H1 (cell line): ENCODE measurements at regions not wholly inside any gene's neighbourhood (a gene's known extent, or its start where the extent isn't known, plus 50 kb on each side); places are given as distances from the start of the nearest gene placed in this dataset.

Source experiments
- EZH2 ChIP-seq: fragments of 200-600 bp; sonication (generic); IDR thresholded peaks from 2 replicates; pipeline ENCODE4 v1.7.1; 2012; ENCODE audit warnings: low read depth, mild to moderate bottlenecking, moderate library complexity, low read length, inconsistent platforms; ENCODE audit not compliant: severe bottlenecking
- PHF8 ChIP-seq: fragments of 200-600 bp; sonication (generic); conservative IDR thresholded peaks from 2 replicates; pipeline ENCODE4 v1.7.1; 2012; ENCODE audit warnings: low read depth, mild to moderate bottlenecking, inconsistent platforms, low read length, moderate library complexity
- TF ChIP-seq, protein P1 (sequence below): fragments of 300-600 bp; sonication (generic); IDR thresholded peaks from 2 replicates; pipeline ENCODE4 v1.7.1; 2012; ENCODE audit warnings: low read length, moderate library complexity, mild to moderate bottlenecking, inconsistent platforms; ENCODE audit not compliant: insufficient replicate concordance
- TF ChIP-seq, protein P2 (sequence below), 3 experiments: IDR thresholded peaks; 1 replicate in 2 of 3; 2 replicates in 1 of 3; pipeline versions ENCODE4 v1.5.1 to v1.6.1; 2011; ENCODE audit warnings: low read length in 3 of 3, mild to moderate bottlenecking in 3 of 3, inconsistent platforms in 2 of 3, low read depth in 1 of 3, moderate library complexity in 1 of 3; ENCODE audit not compliant: insufficient read depth in 1 of 3; ENCODE audit errors: control extremely low read depth in 1 of 3

DNA sequence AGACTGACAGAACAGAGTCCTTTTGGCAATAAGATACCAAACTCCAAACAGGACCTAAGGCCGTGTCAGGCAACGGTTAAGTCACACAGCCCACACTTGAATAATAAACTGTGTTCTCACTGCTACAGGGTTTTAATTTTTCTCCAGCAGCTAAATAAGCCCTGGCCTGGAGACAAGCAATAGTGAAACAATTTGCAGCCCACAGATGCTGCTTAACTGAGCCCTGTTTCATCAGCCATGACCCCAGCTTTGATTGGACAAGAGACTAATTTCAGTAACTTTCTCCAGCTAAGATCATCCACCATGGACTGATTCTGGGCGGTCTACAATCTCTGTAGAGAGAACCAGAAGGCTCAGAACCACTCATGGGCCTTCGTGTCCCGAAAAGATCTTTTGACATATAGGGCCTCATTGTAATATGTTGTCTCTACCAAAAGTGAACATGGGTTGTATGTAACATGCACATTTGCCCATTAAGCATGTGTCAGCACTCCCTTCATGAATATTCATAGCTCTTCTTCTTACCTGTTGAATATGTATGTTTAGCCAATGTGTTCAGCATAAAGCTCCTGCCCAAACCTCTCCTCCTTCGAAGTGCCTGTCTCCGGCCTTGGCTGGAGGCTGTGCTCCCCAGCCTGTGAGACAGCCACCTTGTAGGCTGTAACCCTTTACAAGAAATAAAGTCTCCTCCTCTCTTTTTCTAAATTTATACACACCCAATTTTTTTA is 223.1 kb upstream of the AKR1E2 start (continued):
- TF ChIP-seq, protein P1, sequence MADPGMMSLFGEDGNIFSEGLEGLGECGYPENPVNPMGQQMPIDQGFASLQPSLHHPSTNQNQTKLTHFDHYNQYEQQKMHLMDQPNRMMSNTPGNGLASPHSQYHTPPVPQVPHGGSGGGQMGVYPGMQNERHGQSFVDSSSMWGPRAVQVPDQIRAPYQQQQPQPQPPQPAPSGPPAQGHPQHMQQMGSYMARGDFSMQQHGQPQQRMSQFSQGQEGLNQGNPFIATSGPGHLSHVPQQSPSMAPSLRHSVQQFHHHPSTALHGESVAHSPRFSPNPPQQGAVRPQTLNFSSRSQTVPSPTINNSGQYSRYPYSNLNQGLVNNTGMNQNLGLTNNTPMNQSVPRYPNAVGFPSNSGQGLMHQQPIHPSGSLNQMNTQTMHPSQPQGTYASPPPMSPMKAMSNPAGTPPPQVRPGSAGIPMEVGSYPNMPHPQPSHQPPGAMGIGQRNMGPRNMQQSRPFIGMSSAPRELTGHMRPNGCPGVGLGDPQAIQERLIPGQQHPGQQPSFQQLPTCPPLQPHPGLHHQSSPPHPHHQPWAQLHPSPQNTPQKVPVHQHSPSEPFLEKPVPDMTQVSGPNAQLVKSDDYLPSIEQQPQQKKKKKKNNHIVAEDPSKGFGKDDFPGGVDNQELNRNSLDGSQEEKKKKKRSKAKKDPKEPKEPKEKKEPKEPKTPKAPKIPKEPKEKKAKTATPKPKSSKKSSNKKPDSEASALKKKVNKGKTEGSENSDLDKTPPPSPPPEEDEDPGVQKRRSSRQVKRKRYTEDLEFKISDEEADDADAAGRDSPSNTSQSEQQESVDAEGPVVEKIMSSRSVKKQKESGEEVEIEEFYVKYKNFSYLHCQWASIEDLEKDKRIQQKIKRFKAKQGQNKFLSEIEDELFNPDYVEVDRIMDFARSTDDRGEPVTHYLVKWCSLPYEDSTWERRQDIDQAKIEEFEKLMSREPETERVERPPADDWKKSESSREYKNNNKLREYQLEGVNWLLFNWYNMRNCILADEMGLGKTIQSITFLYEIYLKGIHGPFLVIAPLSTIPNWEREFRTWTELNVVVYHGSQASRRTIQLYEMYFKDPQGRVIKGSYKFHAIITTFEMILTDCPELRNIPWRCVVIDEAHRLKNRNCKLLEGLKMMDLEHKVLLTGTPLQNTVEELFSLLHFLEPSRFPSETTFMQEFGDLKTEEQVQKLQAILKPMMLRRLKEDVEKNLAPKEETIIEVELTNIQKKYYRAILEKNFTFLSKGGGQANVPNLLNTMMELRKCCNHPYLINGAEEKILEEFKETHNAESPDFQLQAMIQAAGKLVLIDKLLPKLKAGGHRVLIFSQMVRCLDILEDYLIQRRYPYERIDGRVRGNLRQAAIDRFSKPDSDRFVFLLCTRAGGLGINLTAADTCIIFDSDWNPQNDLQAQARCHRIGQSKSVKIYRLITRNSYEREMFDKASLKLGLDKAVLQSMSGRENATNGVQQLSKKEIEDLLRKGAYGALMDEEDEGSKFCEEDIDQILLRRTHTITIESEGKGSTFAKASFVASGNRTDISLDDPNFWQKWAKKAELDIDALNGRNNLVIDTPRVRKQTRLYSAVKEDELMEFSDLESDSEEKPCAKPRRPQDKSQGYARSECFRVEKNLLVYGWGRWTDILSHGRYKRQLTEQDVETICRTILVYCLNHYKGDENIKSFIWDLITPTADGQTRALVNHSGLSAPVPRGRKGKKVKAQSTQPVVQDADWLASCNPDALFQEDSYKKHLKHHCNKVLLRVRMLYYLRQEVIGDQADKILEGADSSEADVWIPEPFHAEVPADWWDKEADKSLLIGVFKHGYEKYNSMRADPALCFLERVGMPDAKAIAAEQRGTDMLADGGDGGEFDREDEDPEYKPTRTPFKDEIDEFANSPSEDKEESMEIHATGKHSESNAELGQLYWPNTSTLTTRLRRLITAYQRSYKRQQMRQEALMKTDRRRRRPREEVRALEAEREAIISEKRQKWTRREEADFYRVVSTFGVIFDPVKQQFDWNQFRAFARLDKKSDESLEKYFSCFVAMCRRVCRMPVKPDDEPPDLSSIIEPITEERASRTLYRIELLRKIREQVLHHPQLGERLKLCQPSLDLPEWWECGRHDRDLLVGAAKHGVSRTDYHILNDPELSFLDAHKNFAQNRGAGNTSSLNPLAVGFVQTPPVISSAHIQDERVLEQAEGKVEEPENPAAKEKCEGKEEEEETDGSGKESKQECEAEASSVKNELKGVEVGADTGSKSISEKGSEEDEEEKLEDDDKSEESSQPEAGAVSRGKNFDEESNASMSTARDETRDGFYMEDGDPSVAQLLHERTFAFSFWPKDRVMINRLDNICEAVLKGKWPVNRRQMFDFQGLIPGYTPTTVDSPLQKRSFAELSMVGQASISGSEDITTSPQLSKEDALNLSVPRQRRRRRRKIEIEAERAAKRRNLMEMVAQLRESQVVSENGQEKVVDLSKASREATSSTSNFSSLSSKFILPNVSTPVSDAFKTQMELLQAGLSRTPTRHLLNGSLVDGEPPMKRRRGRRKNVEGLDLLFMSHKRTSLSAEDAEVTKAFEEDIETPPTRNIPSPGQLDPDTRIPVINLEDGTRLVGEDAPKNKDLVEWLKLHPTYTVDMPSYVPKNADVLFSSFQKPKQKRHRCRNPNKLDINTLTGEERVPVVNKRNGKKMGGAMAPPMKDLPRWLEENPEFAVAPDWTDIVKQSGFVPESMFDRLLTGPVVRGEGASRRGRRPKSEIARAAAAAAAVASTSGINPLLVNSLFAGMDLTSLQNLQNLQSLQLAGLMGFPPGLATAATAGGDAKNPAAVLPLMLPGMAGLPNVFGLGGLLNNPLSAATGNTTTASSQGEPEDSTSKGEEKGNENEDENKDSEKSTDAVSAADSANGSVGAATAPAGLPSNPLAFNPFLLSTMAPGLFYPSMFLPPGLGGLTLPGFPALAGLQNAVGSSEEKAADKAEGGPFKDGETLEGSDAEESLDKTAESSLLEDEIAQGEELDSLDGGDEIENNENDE = no peak
- TF ChIP-seq PHF8 (no peak), EZH2 (no peak)
- TF ChIP-seq, protein P2, sequence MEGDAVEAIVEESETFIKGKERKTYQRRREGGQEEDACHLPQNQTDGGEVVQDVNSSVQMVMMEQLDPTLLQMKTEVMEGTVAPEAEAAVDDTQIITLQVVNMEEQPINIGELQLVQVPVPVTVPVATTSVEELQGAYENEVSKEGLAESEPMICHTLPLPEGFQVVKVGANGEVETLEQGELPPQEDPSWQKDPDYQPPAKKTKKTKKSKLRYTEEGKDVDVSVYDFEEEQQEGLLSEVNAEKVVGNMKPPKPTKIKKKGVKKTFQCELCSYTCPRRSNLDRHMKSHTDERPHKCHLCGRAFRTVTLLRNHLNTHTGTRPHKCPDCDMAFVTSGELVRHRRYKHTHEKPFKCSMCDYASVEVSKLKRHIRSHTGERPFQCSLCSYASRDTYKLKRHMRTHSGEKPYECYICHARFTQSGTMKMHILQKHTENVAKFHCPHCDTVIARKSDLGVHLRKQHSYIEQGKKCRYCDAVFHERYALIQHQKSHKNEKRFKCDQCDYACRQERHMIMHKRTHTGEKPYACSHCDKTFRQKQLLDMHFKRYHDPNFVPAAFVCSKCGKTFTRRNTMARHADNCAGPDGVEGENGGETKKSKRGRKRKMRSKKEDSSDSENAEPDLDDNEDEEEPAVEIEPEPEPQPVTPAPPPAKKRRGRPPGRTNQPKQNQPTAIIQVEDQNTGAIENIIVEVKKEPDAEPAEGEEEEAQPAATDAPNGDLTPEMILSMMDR (IDR thresholded peaks at IDR 0.05; ENCODE audit: control extremely low read depth in 1 of 3, insufficient read depth in 1 of 3, low read depth in 1 of 3, low read length in 3 of 3) = no peak
